ENCODE measurements at regions not wholly inside any gene's neighbourhood (a gene's known extent, or its start where the extent isn't known, plus 50 kb on each side); places are given as distances from the start of the nearest gene placed in this dataset.

GRCh38 chrX:112901869-112902725, 61.5 kb upstream of the AMOT start:
- no peak for TF ChIP-seq EP300 (IDR thresholded peaks at IDR 0.05)
- no peak for TF ChIP-seq POLR2A (IDR thresholded peaks at IDR 0.05)

All from gastroesophageal sphincter (tissue), 2 donors.